DMS 273 treated with DMSO at 0.1 percent for 48 hours (cell line): ENCODE measurements at regions not wholly inside any gene's neighbourhood (a gene's known extent, or its start where the extent isn't known, plus 50 kb on each side); places are given as distances from the start of the nearest gene placed in this dataset.

Experiments
- DNase-seq: peaks from one replicate; lab custom pipeline; 2025; lab: John Stamatoyannopoulos, UW

- no peak for DNase-seq
Observed at GRCh38 chr4:10335050-10335449, 122.2 kb downstream of the ZNF518B start.

- no peak for DNase-seq
Observed at GRCh38 chr4:10334506-10335028, 122.7 kb downstream of the ZNF518B start.

GRCh38 chr4:10333942-10334341 is 123.3 kb downstream of the ZNF518B start:
- no peak for DNase-seq

GRCh38 chr4:10326075-10326474 is 131.2 kb downstream of the ZNF518B start:
- no peak for DNase-seq

GRCh38 chr4:10321931-10322330 is 135.3 kb downstream of the ZNF518B start:
- DNase-seq = peak; percentile 50

- DNase-seq = no peak
Observed at GRCh38 chr4:10320130-10320529, 137.1 kb downstream of the ZNF518B start.

GRCh38 chr4:10317345-10317744 is 139.9 kb downstream of the ZNF518B start:
- DNase-seq = no peak

- DNase-seq = no peak
Observed at GRCh38 chr4:10316851-10317250, 140.4 kb downstream of the ZNF518B start.

- DNase-seq = no peak
Observed at GRCh38 chr4:10315638-10316037, 141.6 kb downstream of the ZNF518B start.

GRCh38 chr4:10312568-10312967 is 144.7 kb downstream of the ZNF518B start:
- DNase-seq = no peak

- no peak for DNase-seq
Observed at GRCh38 chr4:10311939-10312338, 145.3 kb downstream of the ZNF518B start.

- DNase-seq = no peak
Observed at GRCh38 chr4:10305816-10306215, 151.4 kb downstream of the ZNF518B start.

- no peak for DNase-seq
Observed at GRCh38 chr4:10303291-10303690, 153.9 kb downstream of the ZNF518B start.

GRCh38 chr4:10302096-10302495 is 155.1 kb downstream of the ZNF518B start:
- no peak for DNase-seq

- DNase-seq = no peak
Observed at GRCh38 chr4:10299601-10300000, 157.6 kb downstream of the ZNF518B start.

- DNase-seq = no peak
Observed at GRCh38 chr4:10298681-10299080, 158.5 kb downstream of the ZNF518B start.

- DNase-seq = no peak
Observed at GRCh38 chr4:10296730-10297129, 160.5 kb downstream of the ZNF518B start.

- no peak for DNase-seq
Observed at GRCh38 chr4:10295301-10295700, 161.9 kb downstream of the ZNF518B start.

- no peak for DNase-seq
Observed at GRCh38 chr4:10289538-10289906, 167.7 kb downstream of the ZNF518B start.

GRCh38 chr4:10288830-10289537 is 168.2 kb downstream of the ZNF518B start:
- DNase-seq = no peak

GRCh38 chr4:10285028-10285427 is 168.4 kb upstream of the WDR1 start:
- no peak for DNase-seq

- no peak for DNase-seq
Observed at GRCh38 chr4:10283761-10284160, 167.2 kb upstream of the WDR1 start.

GRCh38 chr4:10281996-10282395 is 165.4 kb upstream of the WDR1 start:
- no peak for DNase-seq

GRCh38 chr4:10279261-10279660 is 162.7 kb upstream of the WDR1 start:
- no peak for DNase-seq
